Gastroesophageal sphincter (tissue), 3 donors: ENCODE measurements at regions not wholly inside any gene's neighbourhood (a gene's known extent, or its start where the extent isn't known, plus 50 kb on each side); places are given as distances from the start of the nearest gene placed in this dataset.

Experiments used
- POLR2A ChIP-seq, 2 donors: fragments of 450-650 bp; IDR thresholded peaks; one replicate each; pipeline ENCODE4 v1.6.1; 2017; ENCODE audit warnings: antibody characterized with exemption in 2 of 2, mild to moderate bottlenecking in 2 of 2, moderate library complexity in 1 of 2
- TF ChIP-seq, protein P1 (sequence below), 4 experiments: fragments of 200-600 bp in 2 of 4; fragments of 450-650 bp in 2 of 4; sonication (generic) in 1 of 4; IDR thresholded peaks; one replicate each; pipeline ENCODE4 v1.5.1; 2017 to 2019; ENCODE audit warnings: antibody characterized with exemption in 4 of 4, mild to moderate bottlenecking in 2 of 4, moderate library complexity in 2 of 4

DNA sequence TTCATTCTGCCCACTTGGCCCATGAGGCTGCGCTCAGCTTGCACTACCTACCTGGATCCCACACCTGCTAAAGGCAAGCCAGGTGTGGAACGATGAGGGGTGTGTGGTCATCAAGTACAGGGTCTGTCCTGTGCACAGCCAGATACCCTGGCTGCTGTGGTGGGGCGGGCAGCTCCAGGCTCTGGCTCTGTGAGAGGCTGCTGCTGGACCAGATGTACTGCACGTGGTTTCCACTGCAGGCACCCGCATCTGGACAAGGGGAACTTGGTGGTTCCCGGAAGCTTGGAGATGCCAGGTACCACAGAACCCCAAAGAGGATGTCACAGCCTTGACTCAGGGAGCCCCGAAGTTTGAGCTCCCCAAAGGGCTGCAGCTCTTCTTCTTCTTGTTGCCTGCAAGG lies 68.1 kb upstream of the ZNF804A start:
- TF ChIP-seq, protein P1, sequence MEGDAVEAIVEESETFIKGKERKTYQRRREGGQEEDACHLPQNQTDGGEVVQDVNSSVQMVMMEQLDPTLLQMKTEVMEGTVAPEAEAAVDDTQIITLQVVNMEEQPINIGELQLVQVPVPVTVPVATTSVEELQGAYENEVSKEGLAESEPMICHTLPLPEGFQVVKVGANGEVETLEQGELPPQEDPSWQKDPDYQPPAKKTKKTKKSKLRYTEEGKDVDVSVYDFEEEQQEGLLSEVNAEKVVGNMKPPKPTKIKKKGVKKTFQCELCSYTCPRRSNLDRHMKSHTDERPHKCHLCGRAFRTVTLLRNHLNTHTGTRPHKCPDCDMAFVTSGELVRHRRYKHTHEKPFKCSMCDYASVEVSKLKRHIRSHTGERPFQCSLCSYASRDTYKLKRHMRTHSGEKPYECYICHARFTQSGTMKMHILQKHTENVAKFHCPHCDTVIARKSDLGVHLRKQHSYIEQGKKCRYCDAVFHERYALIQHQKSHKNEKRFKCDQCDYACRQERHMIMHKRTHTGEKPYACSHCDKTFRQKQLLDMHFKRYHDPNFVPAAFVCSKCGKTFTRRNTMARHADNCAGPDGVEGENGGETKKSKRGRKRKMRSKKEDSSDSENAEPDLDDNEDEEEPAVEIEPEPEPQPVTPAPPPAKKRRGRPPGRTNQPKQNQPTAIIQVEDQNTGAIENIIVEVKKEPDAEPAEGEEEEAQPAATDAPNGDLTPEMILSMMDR (IDR thresholded peaks at IDR 0.05) = no peak
- no peak for TF ChIP-seq POLR2A (IDR thresholded peaks at IDR 0.05)
